Skeletal muscle cell (primary cell): ENCODE measurements at regions not wholly inside any gene's neighbourhood (a gene's known extent, or its start where the extent isn't known, plus 50 kb on each side); places are given as distances from the start of the nearest gene placed in this dataset.
"Not testable (repeated sequence)": the region's sequence is repeated elsewhere in the genome, so short reads cannot be mapped to it uniquely, and the experiment has no call there.

Source experiments
- DNase-seq: peaks from one replicate; pipeline ENCODE4 v3.0.0-alpha.2; 2010; ENCODE audit warnings: low read depth
- H3K4me3 ChIP-seq: 2 replicates; pipeline ENCODE4 v1.5.1; 2011; ENCODE audit warnings: low read depth, mild to moderate bottlenecking, control low read depth, low read length, moderate library complexity

DNA sequence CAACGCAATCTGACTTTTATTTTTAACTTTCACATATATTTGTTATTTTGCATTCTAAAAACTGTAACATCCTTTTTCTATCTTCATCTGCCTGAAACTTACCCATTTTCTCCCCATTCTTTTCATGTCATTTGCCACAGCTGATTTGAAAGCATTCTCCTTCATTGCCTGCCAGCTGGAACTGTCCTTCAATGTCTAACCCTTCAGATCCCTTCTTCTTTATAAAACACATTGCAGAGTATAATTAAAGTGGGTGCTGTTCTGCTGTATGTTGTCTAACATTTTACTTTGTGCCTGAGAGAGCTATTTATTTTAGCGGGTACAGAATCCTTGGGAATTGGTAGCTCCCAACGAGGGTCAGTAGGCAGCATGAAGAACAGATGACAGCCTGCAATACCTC is 827.4 kb downstream of the IGSF11 start:
- DNase-seq = no peak
- H3K4me3 ChIP-seq = no peak overlapping the region

DNA sequence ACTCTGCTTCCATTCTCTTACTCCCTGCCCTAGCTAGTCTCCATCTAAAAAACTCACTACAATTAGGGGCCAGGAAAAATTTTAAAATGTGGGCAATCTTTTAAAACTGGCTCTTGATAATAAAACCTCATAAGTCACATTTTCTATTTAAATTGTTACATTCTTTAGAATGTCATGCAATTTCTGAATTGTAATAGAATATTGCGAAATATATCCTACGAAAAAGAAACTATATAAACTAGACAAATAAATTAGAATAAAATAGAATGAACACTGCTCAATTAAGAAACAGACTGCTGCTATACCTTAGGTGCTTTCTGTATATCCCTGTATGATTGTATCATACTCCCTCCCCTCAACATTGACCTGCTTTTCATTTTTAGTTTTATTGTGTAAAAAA is 826.0 kb downstream of the IGSF11 start:
- no peak overlapping the region for H3K4me3 ChIP-seq
- DNase-seq = no peak

DNA sequence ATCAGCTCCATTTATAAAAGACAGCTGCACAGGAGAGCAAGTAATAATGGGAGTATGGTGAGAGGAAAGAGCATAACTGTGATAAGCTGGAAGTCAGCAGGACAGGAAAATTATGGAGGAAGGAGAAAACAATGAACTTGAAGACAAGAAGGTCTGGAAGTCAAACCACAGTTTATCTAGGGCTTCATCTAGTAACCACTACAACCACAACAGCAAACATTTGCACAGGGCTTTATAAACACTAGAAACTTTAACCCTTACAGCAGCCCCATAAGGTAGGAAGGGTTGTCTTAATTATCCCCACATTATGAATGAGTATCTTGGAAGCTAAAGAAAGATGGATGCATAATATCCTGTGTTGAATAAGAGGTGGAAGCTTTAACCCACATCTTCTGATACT is 820.8 kb downstream of the IGSF11 start:
- no peak overlapping the region for H3K4me3 ChIP-seq
- no peak for DNase-seq

- DNase-seq = no peak
- no peak overlapping the region for H3K4me3 ChIP-seq
These were observed 808.4 kb downstream of the IGSF11 start for GRCh38 chr3:118226206-118226605.

GRCh38 chr3:118227191-118227590 is 807.5 kb downstream of the IGSF11 start:
- DNase-seq = no peak
- H3K4me3 ChIP-seq = no peak overlapping the region

DNA sequence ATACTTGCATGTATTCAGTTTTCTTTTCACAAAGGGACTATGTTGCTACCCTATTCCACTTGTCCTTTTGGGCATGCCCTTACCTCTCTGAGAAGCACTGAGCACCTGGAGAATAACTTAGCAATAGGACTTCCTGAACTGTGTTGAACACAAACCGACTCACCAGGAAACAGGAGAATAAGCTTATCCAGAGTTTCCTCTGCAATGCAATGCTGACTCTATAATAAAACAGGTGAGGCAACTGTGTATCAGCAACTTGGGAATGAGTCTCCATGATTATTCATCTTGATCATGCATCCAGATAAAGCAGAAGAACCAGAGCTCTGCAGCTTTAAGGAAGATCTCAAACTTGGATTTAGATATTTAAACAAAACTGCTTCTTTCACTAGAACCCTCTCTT is 806.5 kb downstream of the IGSF11 start:
- DNase-seq = no peak

GRCh38 chr3:118229196-118229595 is 805.5 kb downstream of the IGSF11 start:
- no peak overlapping the region for H3K4me3 ChIP-seq
- DNase-seq = no peak

More for the DNA sequence above, 806.5 kb downstream of the IGSF11 start:
- no peak overlapping the region for H3K4me3 ChIP-seq

GRCh38 chr3:118231578-118231977 is 803.1 kb downstream of the IGSF11 start:
- DNase-seq = no peak
- no peak overlapping the region for H3K4me3 ChIP-seq

- no peak for DNase-seq
- H3K4me3 ChIP-seq = no peak overlapping the region
These were observed 795.4 kb downstream of the IGSF11 start for GRCh38 chr3:118239253-118239652.

- DNase-seq = no peak
- no peak overlapping the region for H3K4me3 ChIP-seq
These were observed 789.9 kb downstream of the IGSF11 start for GRCh38 chr3:118244761-118245160.

DNA sequence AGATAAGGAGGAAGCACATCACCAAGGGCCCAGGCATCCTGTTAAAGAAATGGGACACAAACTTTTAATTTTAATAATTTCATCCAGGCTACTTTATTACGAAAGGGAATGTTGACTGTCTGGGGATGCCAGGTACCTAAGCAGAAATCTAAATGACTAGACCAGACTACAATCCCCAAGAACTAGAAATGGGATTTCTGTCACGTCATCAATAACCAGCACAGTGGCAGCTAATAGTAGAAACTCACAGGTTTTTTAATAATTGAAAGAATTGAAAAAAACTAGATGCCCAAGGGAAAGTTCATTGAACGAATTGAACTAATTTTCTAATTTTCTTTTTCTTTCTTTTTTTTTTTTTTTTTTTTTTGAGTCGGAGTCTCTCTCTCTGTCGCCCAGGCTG is 789.3 kb downstream of the IGSF11 start:
- H3K4me3 ChIP-seq = no peak overlapping the region

DNA sequence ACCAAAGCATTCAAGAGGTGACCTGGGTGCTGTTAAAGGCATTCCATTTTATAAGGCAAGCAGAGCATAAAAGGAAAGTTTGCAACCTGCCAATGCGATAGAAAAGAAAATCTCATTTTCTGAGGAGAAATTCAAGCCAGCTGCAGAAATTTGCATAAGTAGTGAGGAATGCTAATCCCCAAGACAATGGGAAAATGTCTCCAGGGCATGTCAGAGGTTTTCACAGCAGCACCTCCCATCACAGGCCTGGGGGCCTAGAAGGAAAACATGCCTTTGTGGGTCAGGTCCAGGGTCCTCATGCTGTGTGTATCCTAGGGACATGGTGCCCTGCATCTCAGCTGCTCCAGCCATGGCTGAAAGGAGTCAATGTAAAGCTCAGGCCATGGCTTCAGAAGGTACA is 775.8 kb downstream of the IGSF11 start:
- not testable (repeated sequence) for DNase-seq, H3K4me3 ChIP-seq

More for the DNA sequence above, 789.3 kb downstream of the IGSF11 start:
- DNase-seq = no peak

GRCh38 chr3:118262800-118263402 is 771.7 kb downstream of the IGSF11 start:
- DNase-seq = no peak

DNA sequence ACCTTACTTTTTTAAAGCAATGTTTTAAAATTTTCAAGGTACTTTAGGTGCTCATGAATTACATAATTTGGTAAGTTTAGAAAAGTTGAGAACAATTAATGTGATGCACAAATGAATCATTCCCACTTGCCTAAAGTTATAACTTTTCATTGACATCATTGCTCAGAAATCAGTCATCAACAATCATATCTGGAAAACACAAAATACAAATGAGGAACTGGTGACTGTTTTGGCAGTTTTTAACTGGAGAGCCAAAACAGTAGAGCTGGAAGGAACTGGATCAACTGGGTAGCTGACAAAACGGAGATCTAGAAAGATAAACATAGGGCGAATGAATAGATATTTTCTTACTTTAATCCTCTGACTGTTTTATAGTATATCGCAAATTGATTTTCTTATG is 767.1 kb downstream of the IGSF11 start:
- no peak for DNase-seq
- no peak overlapping the region for H3K4me3 ChIP-seq

More at GRCh38 chr3:118262800-118263402, 771.7 kb downstream of the IGSF11 start:
- H3K4me3 ChIP-seq = no peak overlapping the region

DNA sequence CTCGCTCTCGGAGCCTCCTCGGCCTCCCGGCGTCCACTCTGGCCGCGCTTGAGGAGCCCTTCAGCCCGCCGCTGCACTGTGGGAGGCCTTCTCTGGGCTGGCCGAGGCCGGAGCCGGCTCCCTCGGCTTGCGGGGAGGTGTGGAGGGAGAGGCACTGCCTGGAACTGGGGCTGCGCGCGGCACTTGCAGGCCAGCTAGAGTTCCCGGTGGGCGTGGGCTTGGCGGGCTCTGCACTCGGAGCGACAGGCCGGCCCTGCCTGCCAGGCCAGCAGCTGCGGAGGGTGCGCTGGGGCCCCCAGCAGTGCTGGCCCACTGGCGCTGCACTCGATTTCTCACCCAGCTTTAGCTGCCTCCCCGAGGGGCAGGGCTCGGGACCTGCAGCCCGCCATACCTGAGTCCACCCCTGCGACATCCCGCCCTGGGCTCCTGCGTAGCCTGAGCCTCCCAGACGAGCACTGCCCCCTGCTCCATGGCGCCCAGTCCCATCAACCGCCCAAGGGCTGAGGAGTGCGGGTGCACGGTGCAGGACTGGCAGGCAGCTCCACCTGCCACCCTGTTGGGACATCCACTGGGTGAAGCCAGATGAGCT is 765.0 kb downstream of the IGSF11 start:
- no peak overlapping the region for H3K4me3 ChIP-seq
- no peak for DNase-seq

DNA sequence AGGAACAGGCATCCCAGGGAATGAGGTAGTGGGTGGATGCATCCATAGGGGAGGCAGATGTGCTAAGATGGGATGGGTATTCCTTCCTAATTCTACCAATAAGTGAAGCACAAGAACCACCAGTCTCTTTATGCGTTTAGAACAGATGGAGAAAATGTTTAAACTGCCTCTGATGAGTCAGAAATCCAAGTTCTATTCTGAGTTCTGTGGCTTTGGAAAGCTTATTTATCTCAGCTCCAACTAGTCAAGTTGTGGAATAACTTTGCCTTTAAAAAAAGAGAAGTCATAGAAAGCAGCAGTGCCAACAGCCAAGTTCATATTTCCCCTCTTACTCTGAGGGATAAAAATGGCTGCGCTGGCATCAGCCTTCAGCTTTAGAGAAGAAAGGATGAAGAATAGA is 761.7 kb downstream of the IGSF11 start:
- DNase-seq = no peak
- no peak overlapping the region for H3K4me3 ChIP-seq

DNA sequence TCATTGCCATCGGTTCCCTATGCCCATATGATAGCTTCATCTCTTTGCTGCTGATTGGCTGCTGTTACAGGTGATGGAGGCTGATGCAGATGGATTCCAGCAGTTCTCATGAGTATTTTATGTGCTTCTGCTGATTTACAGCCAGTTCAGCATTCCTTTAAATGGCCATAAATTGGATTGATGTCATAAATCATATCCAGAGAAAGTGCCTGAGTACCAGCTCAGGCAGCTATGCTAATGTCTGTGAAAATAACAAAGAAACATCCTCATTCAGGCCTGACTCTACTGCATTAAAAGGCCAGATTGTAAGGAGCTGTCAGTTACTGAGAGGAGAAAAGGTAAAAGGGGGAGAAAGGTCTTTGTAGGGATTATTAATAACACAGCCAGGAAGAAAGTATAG is 756.8 kb downstream of the IGSF11 start:
- H3K4me3 ChIP-seq = no peak overlapping the region
- DNase-seq = no peak

DNA sequence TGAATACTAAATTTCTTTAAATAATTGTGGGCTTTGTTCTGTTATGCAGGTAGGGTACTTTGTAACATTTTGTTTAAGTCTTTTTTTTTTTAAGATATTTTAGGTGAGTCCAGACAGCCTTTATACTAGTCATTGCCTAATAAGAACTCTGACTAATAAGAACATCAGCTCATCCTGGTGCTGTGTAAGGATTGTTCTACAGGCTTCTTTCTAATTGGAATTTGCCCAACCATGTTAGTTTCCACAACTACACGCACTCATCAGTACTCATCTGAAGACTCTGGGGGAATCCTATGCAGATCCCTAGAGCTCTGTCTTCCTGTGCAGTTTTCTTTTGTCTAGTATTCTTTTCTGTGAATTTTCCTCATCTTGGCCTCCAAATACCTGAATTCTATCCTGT is 741.8 kb downstream of the IGSF11 start:
- H3K4me3 ChIP-seq = no peak overlapping the region
- no peak for DNase-seq

DNA sequence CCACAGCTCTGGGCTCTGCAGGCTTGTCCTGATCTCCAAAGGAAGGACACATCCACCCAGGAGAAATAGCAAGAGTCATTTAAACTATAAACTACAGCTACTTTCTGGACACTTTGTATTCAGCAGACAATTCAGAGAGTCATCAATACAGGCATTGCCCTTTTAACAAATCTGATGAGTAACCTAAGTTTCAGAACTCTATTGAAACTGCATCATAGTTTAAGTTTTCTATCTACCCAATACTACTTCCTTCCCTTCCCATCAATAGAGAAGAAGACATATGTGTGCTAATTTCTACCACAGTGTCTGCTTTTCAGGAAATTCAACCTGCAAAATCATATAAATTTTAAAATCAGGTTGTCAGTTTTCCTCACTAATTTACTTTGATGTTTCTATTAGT is 736.5 kb downstream of the IGSF11 start:
- H3K4me3 ChIP-seq = no peak overlapping the region
- no peak for DNase-seq

GRCh38 chr3:118304557-118304956 is 730.1 kb downstream of the IGSF11 start:
- DNase-seq = no peak
- no peak overlapping the region for H3K4me3 ChIP-seq

DNA sequence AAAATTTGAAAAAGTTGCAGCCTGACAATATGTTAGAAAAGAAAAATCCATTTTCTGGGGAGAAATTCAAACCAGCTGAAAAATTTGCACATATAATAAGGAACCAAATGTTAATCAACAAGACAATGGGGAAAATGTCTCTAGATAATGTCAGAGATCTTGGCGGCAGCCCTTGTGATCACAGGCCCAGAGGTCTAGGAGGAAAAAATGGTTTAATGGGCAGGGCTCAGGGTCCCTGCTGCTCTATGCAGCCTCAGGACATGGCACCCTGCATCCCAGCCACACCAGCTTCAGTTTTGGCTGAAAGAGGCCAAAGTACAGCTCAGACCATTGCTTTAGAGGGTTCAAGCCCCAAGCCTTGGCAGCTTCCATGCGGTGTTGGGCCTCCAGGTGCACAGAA is 701.9 kb downstream of the IGSF11 start:
- no peak for DNase-seq
- H3K4me3 ChIP-seq = no peak overlapping the region

- H3K4me3 ChIP-seq = no peak overlapping the region
- no peak for DNase-seq
These were observed 697.0 kb downstream of the IGSF11 start for GRCh38 chr3:118337649-118338048.
